Loucy (cell line): ENCODE measurements at regions not wholly inside any gene's neighbourhood (a gene's known extent, or its start where the extent isn't known, plus 50 kb on each side); places are given as distances from the start of the nearest gene placed in this dataset.
"Not testable (repeated sequence)": the region's sequence is repeated elsewhere in the genome, so short reads cannot be mapped to it uniquely, and the experiment has no call there.

Experiments
- H2AFZ ChIP-seq: fragments of 200-600 bp; sonication (generic); 2 replicates; pipeline ENCODE4 v1.6.0; 2016; ENCODE audit warnings: antibody characterized with exemption, mild to moderate bottlenecking, low read length, moderate library complexity
- H3F3A ChIP-seq: fragments of 200-600 bp; 2 replicates; pipeline ENCODE4 v1.6.0; 2016; ENCODE audit warnings: antibody characterized with exemption, low read depth, mild to moderate bottlenecking
- H3K27me3 ChIP-seq: fragments of 200-600 bp; sonication (generic); 2 replicates; pipeline ENCODE4 v1.6.1; 2014; ENCODE audit warnings: low read length, mild to moderate bottlenecking; ENCODE audit not compliant: insufficient read depth, poor library complexity, severe bottlenecking
- H3K36me3 ChIP-seq: fragments of 200-600 bp; sonication (generic); 2 replicates; pipeline ENCODE4 v1.6.1; 2016; ENCODE audit warnings: low read length; ENCODE audit not compliant: insufficient read depth
- H3K4me1 ChIP-seq: fragments of 200-600 bp; sonication (generic); 2 replicates; pipeline ENCODE4 v1.5.1; 2014; ENCODE audit warnings: low read length, mild to moderate bottlenecking; ENCODE audit not compliant: insufficient read depth, poor library complexity, severe bottlenecking
- H3K4me2 ChIP-seq: fragments of 200-600 bp; sonication (generic); 2 replicates; pipeline ENCODE4 v1.6.0; 2014; ENCODE audit warnings: antibody characterized with exemption, low read length, low read depth, mild to moderate bottlenecking; ENCODE audit not compliant: poor library complexity, severe bottlenecking
- H3K4me3 ChIP-seq: fragments of 200-600 bp; sonication (generic); 2 replicates; pipeline ENCODE4 v1.5.1; 2014; ENCODE audit warnings: low read length, mild to moderate bottlenecking, mixed read lengths; ENCODE audit not compliant: poor library complexity, severe bottlenecking
- H3K79me2 ChIP-seq: fragments of 200-600 bp; sonication (generic); 2 replicates; pipeline ENCODE4 v1.6.1; 2014; ENCODE audit warnings: low read length; ENCODE audit not compliant: insufficient read depth
- H3K9ac ChIP-seq: fragments of 200-600 bp; sonication (generic); 2 replicates; pipeline ENCODE4 v1.6.0; 2014; ENCODE audit warnings: mild to moderate bottlenecking, low read depth, low read length, moderate library complexity; ENCODE audit not compliant: poor library complexity, severe bottlenecking
- H3K9me2 ChIP-seq: fragments of 200-600 bp; sonication (generic); replicated peaks from 2 replicates; pipeline ENCODE4 v1.6.1; 2016; ENCODE audit warnings: low read depth, low read length, mixed read lengths
- H3K9me3 ChIP-seq: fragments of 200-600 bp; sonication (generic); 2 replicates; pipeline ENCODE4 v1.6.1; 2014; ENCODE audit warnings: mild to moderate bottlenecking, antibody characterized with exemption, low read length, low read depth; ENCODE audit not compliant: insufficient read depth
- H4K20me1 ChIP-seq: fragments of 200-600 bp; sonication (generic); 2 replicates; pipeline ENCODE4 v1.6.0; 2014; ENCODE audit warnings: antibody characterized with exemption, low read length, mild to moderate bottlenecking; ENCODE audit not compliant: insufficient read depth, poor library complexity, severe bottlenecking
- CTCF ChIP-seq: fragments of 200-600 bp; sonication (generic); conservative IDR thresholded peaks from 2 replicates; pipeline ENCODE4 v1.5.1; 2014; ENCODE audit warnings: mild to moderate bottlenecking, antibody characterized with exemption, low read length
- EZH2phosphoT487 ChIP-seq: fragments of 200-600 bp; IDR thresholded peaks from 2 replicates; pipeline ENCODE4 v1.6.1; 2018; ENCODE audit warnings: antibody characterized with exemption, mild to moderate bottlenecking, moderate library complexity, borderline replicate concordance

GRCh38 chr2:55776479-55776878 lies 82.8 kb upstream of the PNPT1 start:
- H3K36me3 ChIP-seq = no peaks in the 10 kb centered on the region
- H3F3A ChIP-seq = no peaks in the 10 kb centered on the region
- H2AFZ ChIP-seq = no peak overlapping the region
- no peaks in the 10 kb centered on the region for H3K9me3 ChIP-seq
- H3K27me3 ChIP-seq = no peaks in the 10 kb centered on the region
- no peaks in the 10 kb centered on the region for H3K9me2 ChIP-seq
- H3K9ac ChIP-seq = no peak overlapping the region
- no peak overlapping the region for H3K4me2 ChIP-seq
- TF ChIP-seq CTCF (no peak), EZH2phosphoT487 (no peak)
- no peaks in the 10 kb centered on the region for H3K4me1 ChIP-seq
- no peaks in the 10 kb centered on the region for H4K20me1 ChIP-seq
- H3K4me3 ChIP-seq = no peak overlapping the region
- no peaks in the 10 kb centered on the region for H3K79me2 ChIP-seq

GRCh38 chr2:55775828-55776227 lies 82.2 kb upstream of the PNPT1 start:
- no peak overlapping the region for H3K4me3 ChIP-seq
- H3K9me2 ChIP-seq = no peaks in the 10 kb centered on the region
- H3K79me2 ChIP-seq = no peaks in the 10 kb centered on the region
- H4K20me1 ChIP-seq = no peaks in the 10 kb centered on the region
- no peaks in the 10 kb centered on the region for H3K4me1 ChIP-seq
- H3K36me3 ChIP-seq = no peaks in the 10 kb centered on the region
- no peaks in the 10 kb centered on the region for H3K27me3 ChIP-seq
- H3K4me2 ChIP-seq = no peak overlapping the region
- no peak for TF ChIP-seq CTCF
- TF ChIP-seq EZH2phosphoT487 = no peak
- no peaks in the 10 kb centered on the region for H3K9me3 ChIP-seq
- no peak overlapping the region for H3K9ac ChIP-seq
- H3F3A ChIP-seq = no peaks in the 10 kb centered on the region
- no peak overlapping the region for H2AFZ ChIP-seq

- H3K4me2 ChIP-seq, H3K9me3 ChIP-seq, H3K4me3 ChIP-seq, H2AFZ ChIP-seq, H3K4me1 ChIP-seq, H4K20me1 ChIP-seq, H3K9ac ChIP-seq, H3K27me3 ChIP-seq, H3K36me3 ChIP-seq, H3K9me2 ChIP-seq, H3K79me2 ChIP-seq, H3F3A ChIP-seq: not testable (repeated sequence)
Observed at GRCh38 chr2:55773651-55774050, 80.0 kb upstream of the PNPT1 start.

GRCh38 chr2:55772109-55772980 lies 78.7 kb upstream of the PNPT1 start:
- TF ChIP-seq CTCF (no peak), EZH2phosphoT487 (no peak)
- Histone ChIP-seq H3K36me3 (no peaks in the 10 kb centered on the region), H3K9me2 (no peaks in the 10 kb centered on the region), H2AFZ (no peak overlapping the region), H3K27me3 (no peaks in the 10 kb centered on the region), H3F3A (no peaks in the 10 kb centered on the region), H3K4me3 (no peak overlapping the region), H3K4me1 (no peaks in the 10 kb centered on the region), H3K4me2 (no peak overlapping the region), H3K79me2 (no peaks in the 10 kb centered on the region), H4K20me1 (no peaks in the 10 kb centered on the region), H3K9ac (no peak overlapping the region), H3K9me3 (no peaks in the 10 kb centered on the region)
